Astrocyte (in vitro differentiated cells and primary cell): ENCODE measurements at regions not wholly inside any gene's neighbourhood (a gene's known extent, or its start where the extent isn't known, plus 50 kb on each side); places are given as distances from the start of the nearest gene placed in this dataset.
A peak's percentile ranks its signal among the peaks of the same experiment; 100 is the strongest.

Source experiments
- DNase-seq: peaks from one replicate; pipeline ENCODE4 v3.0.0-alpha.2; 2010; ENCODE audit warnings: low read depth
- FAIRE-seq: peaks from 2 replicates; lab custom pipeline; 2011; peaks lifted over from hg19 to GRCh38; lab: Jason Lieb, UNC
- H2AFZ ChIP-seq: 2 replicates; pipeline ENCODE4 v1.6.0; 2012; ENCODE audit warnings: low read depth, low read length, inconsistent platforms
- H3K27ac ChIP-seq: 2 replicates; pipeline ENCODE4 v1.5.1; 2011; ENCODE audit warnings: low read depth, low read length, inconsistent platforms
- H3K27me3 ChIP-seq: 2 replicates; pipeline ENCODE4 v1.6.0; 2011; ENCODE audit warnings: low read length, inconsistent platforms; ENCODE audit not compliant: insufficient read depth
- H3K36me3 ChIP-seq: 2 replicates; pipeline ENCODE4 v1.5.1; 2011; ENCODE audit warnings: low read length, inconsistent platforms; ENCODE audit not compliant: insufficient read depth
- H3K4me1 ChIP-seq: 2 replicates; pipeline ENCODE4 v1.5.1; 2011; ENCODE audit warnings: low read length, inconsistent platforms; ENCODE audit not compliant: insufficient read depth
- H3K4me2 ChIP-seq: 2 replicates; pipeline ENCODE4 v1.6.0; 2012; ENCODE audit warnings: low read length, inconsistent platforms
- H3K4me3 ChIP-seq: 2 replicates; pipeline ENCODE4 v1.5.1; 2011; ENCODE audit warnings: low read depth, mild to moderate bottlenecking, low read length, inconsistent platforms; ENCODE audit not compliant: insufficient read depth
- H3K79me2 ChIP-seq: 2 replicates; pipeline ENCODE4 v1.6.0; 2012; ENCODE audit warnings: mild to moderate bottlenecking, low read length, inconsistent platforms; ENCODE audit not compliant: insufficient read depth
- H3K9ac ChIP-seq: 2 replicates; pipeline ENCODE4 v1.6.0; 2012; ENCODE audit warnings: mild to moderate bottlenecking, low read length, inconsistent platforms
- H3K9me3 ChIP-seq: 2 replicates; pipeline ENCODE4 v1.5.1; 2012; ENCODE audit warnings: low read depth, mild to moderate bottlenecking, low read length, inconsistent platforms; ENCODE audit not compliant: insufficient read depth
- H4K20me1 ChIP-seq: 2 replicates; pipeline ENCODE4 v1.6.0; 2012; ENCODE audit warnings: low read length, inconsistent platforms; ENCODE audit not compliant: insufficient read depth
- H3K27ac Mint-ChIP-seq: one replicate; pipeline ENCODE4 v1.8.0; 2021; ENCODE audit warnings: mild to moderate bottlenecking, mixed read lengths; ENCODE audit not compliant: unreplicated experiment
- H3K27me3 Mint-ChIP-seq: one replicate; pipeline ENCODE4 v1.8.0; 2021; ENCODE audit warnings: low read depth, mixed read lengths; ENCODE audit not compliant: unreplicated experiment
- H3K36me3 Mint-ChIP-seq: one replicate; pipeline ENCODE4 v1.8.0; 2021; ENCODE audit warnings: low read depth, mixed read lengths; ENCODE audit not compliant: unreplicated experiment
- H3K4me1 Mint-ChIP-seq: one replicate; pipeline ENCODE4 v1.8.0; 2021; ENCODE audit warnings: low read depth, mixed read lengths; ENCODE audit not compliant: unreplicated experiment
- H3K4me3 Mint-ChIP-seq: one replicate; pipeline ENCODE4 v1.8.0; 2021; ENCODE audit warnings: mild to moderate bottlenecking, moderate library complexity, mixed read lengths; ENCODE audit not compliant: unreplicated experiment
- H3K9me3 Mint-ChIP-seq: one replicate; pipeline ENCODE4 v1.8.0; 2021; ENCODE audit warnings: mild to moderate bottlenecking, mixed read lengths; ENCODE audit not compliant: unreplicated experiment
- EZH2 ChIP-seq: IDR thresholded peaks from 2 replicates; pipeline ENCODE4 v1.6.1; 2012; ENCODE audit warnings: mild to moderate bottlenecking, low read length, inconsistent platforms; ENCODE audit not compliant: insufficient read depth
- TF ChIP-seq, protein P1 (sequence below): IDR thresholded peaks from 2 replicates; pipeline ENCODE4 v1.5.1; 2011; ENCODE audit warnings: low read depth, mild to moderate bottlenecking, inconsistent platforms, low read length, moderate library complexity; ENCODE audit not compliant: insufficient read depth

DNA sequence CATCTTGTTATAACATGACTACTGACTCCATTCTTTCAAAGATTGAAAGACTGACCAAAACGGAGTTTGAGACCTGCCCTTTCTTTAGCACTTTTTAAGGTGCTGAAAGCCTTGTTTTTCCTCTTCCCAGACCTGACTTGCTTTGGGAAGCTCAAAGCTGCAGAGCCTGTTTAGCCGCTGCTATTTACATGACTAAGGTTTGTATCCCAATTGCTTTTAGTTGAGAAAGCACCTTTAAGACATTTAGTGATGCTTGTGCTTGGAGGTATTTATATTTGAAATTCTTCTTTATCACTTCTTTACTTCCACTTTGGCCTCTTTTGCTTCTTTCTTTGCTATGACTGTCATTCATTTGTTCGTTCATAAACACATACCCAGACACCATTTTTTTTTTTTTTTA lies 182.6 kb upstream of the ELL2 start:
- Mint-ChIP-seq H3K27me3 (no peaks in the 10 kb centered on the region), H3K36me3 (no peaks in the 10 kb centered on the region), H3K27ac (no peak overlapping the region), H3K4me1 (peaks cover 9% of the 10 kb centered on the region), H3K9me3 (no peaks in the 10 kb centered on the region), H3K4me3 (no peak overlapping the region)
- H3K4me2 ChIP-seq, result no peak overlapping the region
- H3K9me3 ChIP-seq, result no peaks in the 10 kb centered on the region
- no peaks in the 10 kb centered on the region for H3K79me2 ChIP-seq
- no peaks in the 10 kb centered on the region for H3K36me3 ChIP-seq
- no peaks in the 10 kb centered on the region for H3K27me3 ChIP-seq
- no peak overlapping the region for H2AFZ ChIP-seq
- no peak for FAIRE-seq
- no peak for DNase-seq
- no peak overlapping the region for H3K4me3 ChIP-seq
- no peaks in the 10 kb centered on the region for H4K20me1 ChIP-seq
- TF ChIP-seq, protein P1, sequence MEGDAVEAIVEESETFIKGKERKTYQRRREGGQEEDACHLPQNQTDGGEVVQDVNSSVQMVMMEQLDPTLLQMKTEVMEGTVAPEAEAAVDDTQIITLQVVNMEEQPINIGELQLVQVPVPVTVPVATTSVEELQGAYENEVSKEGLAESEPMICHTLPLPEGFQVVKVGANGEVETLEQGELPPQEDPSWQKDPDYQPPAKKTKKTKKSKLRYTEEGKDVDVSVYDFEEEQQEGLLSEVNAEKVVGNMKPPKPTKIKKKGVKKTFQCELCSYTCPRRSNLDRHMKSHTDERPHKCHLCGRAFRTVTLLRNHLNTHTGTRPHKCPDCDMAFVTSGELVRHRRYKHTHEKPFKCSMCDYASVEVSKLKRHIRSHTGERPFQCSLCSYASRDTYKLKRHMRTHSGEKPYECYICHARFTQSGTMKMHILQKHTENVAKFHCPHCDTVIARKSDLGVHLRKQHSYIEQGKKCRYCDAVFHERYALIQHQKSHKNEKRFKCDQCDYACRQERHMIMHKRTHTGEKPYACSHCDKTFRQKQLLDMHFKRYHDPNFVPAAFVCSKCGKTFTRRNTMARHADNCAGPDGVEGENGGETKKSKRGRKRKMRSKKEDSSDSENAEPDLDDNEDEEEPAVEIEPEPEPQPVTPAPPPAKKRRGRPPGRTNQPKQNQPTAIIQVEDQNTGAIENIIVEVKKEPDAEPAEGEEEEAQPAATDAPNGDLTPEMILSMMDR, result no peak
- TF ChIP-seq EZH2, result no peak
- no peaks in the 10 kb centered on the region for H3K4me1 ChIP-seq
- no peak overlapping the region for H3K9ac ChIP-seq
- no peak overlapping the region for H3K27ac ChIP-seq

DNA sequence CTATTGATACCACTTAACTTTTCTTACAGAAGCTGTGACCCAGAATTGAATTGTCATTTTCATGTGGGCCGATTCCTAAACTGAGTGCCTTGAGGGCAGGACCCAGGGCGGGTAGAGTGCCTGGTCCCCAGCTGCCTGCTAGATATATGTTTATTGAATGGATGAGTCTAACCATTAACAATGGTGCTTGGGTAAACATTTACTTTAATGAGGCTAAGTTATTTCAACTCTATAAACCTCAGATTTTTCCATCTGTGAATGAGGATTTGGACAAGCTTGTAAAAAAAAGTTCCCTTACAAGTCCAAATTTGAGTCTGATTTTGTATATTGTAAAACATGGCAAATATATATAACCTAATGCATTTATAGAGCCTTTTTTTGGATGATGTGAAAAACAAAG lies 181.8 kb upstream of the ELL2 start:
- Histone ChIP-seq H3K79me2 (no peaks in the 10 kb centered on the region), H3K36me3 (no peaks in the 10 kb centered on the region), H3K4me1 (no peaks in the 10 kb centered on the region), H3K27ac (no peak overlapping the region), H4K20me1 (no peaks in the 10 kb centered on the region), H3K27me3 (no peaks in the 10 kb centered on the region), H3K9ac (no peak overlapping the region), H3K9me3 (no peaks in the 10 kb centered on the region), H3K4me2 (no peak overlapping the region), H2AFZ (no peak overlapping the region), H3K4me3 (no peak overlapping the region)
- Mint-ChIP-seq H3K9me3 (no peaks in the 10 kb centered on the region), H3K27me3 (no peaks in the 10 kb centered on the region), H3K4me1 (peaks cover 9% of the 10 kb centered on the region), H3K4me3 (no peak overlapping the region), H3K27ac (no peak overlapping the region), H3K36me3 (no peaks in the 10 kb centered on the region)
- TF ChIP-seq, protein P1, result no peak
- TF ChIP-seq EZH2, result no peak
- FAIRE-seq (no peak), DNase-seq (no peak)

DNA sequence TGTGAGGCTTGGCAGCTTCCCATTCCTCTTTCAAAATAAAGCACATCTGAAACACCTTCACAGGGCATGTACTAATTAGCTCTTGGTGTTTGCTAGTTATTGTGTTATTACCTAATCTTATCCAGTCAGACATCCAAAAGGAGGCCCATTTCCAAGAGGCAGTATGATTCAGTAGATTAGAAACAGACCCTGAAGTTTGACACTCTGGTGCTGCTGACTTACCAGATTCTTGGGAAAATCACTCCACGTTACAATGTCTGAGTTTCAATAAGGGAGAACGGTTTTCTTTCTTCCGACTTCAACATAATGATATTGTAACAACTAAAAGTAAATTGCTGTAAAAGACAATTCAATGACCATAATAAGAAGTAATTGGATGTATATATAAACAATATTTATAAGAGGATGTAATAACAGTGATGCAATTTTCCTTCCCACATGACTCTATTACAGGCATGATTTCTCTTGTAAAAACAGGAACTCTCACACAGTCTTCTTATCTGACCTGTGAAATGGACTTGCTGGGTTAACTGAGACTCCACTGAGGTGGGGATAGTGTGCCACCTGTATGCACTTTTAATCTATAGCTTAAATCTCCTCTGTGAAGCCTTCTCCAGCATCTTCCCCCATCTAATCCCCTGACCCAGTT lies 181.3 kb upstream of the ELL2 start:
- Mint-ChIP-seq H3K36me3 (no peaks in the 10 kb centered on the region), H3K4me1 (peaks cover 9% of the 10 kb centered on the region), H3K27ac (no peak overlapping the region), H3K27me3 (no peaks in the 10 kb centered on the region), H3K4me3 (no peak overlapping the region), H3K9me3 (no peaks in the 10 kb centered on the region)
- H3K4me2 ChIP-seq, result no peak overlapping the region
- TF ChIP-seq, protein P1, result no peak
- no peak for TF ChIP-seq EZH2
- H3K9me3 ChIP-seq, result no peaks in the 10 kb centered on the region
- no peaks in the 10 kb centered on the region for H4K20me1 ChIP-seq
- H3K79me2 ChIP-seq, result no peaks in the 10 kb centered on the region
- no peaks in the 10 kb centered on the region for H3K27me3 ChIP-seq
- no peak overlapping the region for H3K27ac ChIP-seq
- H2AFZ ChIP-seq, result no peak overlapping the region
- FAIRE-seq (no peak), DNase-seq (peak; percentile 39)
- H3K4me1 ChIP-seq, result no peaks in the 10 kb centered on the region
- no peak overlapping the region for H3K4me3 ChIP-seq
- H3K9ac ChIP-seq, result no peak overlapping the region
- H3K36me3 ChIP-seq, result no peaks in the 10 kb centered on the region
